AG04449 (cell line): ENCODE measurements at regions not wholly inside any gene's neighbourhood (a gene's known extent, or its start where the extent isn't known, plus 50 kb on each side); places are given as distances from the start of the nearest gene placed in this dataset.

ENCODE experiments used
- CTCF ChIA-PET: fragments of 350-600 bp; formaldehyde crosslinking; extraction: SDS; loops from one replicate; lab custom pipeline; 2021; ENCODE audit warnings: antibody characterized with exemption; lab: Yijun Ruan, JAX
- POLR2A ChIA-PET: fragments of 400-600, 350-600 bp; formaldehyde crosslinking; extraction: SDS; loops from one replicate; lab custom pipeline; 2020; ENCODE audit warnings: antibody characterized with exemption, inconsistent platforms; lab: Yijun Ruan, JAX
- DNase-seq: peaks from one replicate; pipeline ENCODE4 v3.0.0-alpha.2; 2010; ENCODE audit warnings: low read depth, low spot score
- H3K4me3 ChIP-seq: 2 replicates; pipeline ENCODE4 v1.5.1; 2011; ENCODE audit warnings: low read depth, mild to moderate bottlenecking, control low read depth, low read length
- TF ChIP-seq, protein P1 (sequence below): IDR thresholded peaks from one replicate; pipeline ENCODE4 v1.5.1; 2011; ENCODE audit warnings: mild to moderate bottlenecking, moderate library complexity, low read length, control low read depth, inconsistent platforms; ENCODE audit not compliant: insufficient read depth; ENCODE audit errors: missing control alignments

DNA sequence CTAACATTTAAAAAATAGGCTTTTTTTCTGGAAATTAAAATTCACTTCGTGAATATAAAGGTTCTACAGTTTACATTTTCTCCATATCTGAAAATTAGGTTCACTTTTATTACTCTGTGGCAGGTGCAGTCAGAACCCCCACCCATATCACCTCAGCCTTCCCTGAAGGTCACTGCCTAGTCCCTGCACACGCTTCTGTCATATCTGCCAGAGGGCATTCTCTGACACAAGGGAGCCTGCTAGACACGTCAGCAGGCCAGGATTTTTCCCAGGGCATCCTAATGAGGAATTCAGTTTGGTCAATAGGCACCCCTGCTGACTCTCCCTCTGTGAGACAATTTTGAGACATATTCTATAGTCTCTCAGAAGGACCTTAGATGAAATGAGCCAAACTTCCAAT lies 475.7 kb upstream of the PKDCC start:
- POLR2A ChIA-PET: no interaction called here
- CTCF ChIA-PET: no interaction called here
- H3K4me3 ChIP-seq: no peak overlapping the region
- TF ChIP-seq, protein P1, sequence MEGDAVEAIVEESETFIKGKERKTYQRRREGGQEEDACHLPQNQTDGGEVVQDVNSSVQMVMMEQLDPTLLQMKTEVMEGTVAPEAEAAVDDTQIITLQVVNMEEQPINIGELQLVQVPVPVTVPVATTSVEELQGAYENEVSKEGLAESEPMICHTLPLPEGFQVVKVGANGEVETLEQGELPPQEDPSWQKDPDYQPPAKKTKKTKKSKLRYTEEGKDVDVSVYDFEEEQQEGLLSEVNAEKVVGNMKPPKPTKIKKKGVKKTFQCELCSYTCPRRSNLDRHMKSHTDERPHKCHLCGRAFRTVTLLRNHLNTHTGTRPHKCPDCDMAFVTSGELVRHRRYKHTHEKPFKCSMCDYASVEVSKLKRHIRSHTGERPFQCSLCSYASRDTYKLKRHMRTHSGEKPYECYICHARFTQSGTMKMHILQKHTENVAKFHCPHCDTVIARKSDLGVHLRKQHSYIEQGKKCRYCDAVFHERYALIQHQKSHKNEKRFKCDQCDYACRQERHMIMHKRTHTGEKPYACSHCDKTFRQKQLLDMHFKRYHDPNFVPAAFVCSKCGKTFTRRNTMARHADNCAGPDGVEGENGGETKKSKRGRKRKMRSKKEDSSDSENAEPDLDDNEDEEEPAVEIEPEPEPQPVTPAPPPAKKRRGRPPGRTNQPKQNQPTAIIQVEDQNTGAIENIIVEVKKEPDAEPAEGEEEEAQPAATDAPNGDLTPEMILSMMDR: no peak
- DNase-seq: no peak

DNA sequence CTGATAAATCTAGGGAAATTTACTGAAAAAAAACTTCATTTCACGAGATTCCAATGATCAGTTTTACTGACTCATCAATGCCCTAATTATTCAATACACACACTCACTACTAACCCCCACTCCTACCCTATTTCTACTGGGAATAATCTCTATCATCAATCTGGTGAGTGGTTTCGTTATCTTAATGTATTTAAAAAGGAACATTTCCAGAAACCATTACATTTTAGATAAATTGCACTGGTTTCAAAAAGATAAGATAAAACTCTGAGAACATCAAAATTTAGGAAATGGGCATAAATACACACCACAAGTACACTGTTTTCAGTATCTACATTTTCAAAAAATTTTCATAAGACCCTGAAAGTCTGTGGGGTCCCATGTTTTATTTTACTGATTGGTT lies 471.4 kb upstream of the PKDCC start:
- DNase-seq: no peak
- H3K4me3 ChIP-seq: no peak overlapping the region
- CTCF ChIA-PET: no interaction called here
- POLR2A ChIA-PET: no interaction called here
- TF ChIP-seq, protein P1: no peak

DNA sequence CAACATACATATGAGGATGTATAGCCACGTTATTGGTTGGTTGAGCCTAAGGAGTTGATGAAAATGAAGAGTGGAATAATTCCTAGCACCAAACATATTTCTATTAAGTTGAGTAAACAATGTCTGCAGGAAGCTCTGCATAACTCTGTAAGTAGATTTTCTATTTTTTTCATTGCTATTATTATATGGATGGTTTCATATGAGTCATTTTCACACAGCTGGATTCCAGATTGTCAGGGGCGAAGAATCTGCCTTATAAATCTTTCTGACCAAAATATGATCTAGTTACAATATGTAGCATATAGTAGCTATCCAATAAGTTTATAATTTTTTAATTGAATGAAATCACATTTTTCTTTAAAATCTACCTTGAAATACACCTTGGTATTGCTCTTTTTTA lies 468.0 kb upstream of the PKDCC start:
- CTCF ChIA-PET: interaction anchor here (1.4 kb wide), 1 partner anchor 16 kb away, joined by 3 read pairs; no protein-coding TSS in a partner anchor
- DNase-seq: no peak
- TF ChIP-seq, protein P1: no peak
- no peak overlapping the region for H3K4me3 ChIP-seq
- POLR2A ChIA-PET: no interaction called here

DNA sequence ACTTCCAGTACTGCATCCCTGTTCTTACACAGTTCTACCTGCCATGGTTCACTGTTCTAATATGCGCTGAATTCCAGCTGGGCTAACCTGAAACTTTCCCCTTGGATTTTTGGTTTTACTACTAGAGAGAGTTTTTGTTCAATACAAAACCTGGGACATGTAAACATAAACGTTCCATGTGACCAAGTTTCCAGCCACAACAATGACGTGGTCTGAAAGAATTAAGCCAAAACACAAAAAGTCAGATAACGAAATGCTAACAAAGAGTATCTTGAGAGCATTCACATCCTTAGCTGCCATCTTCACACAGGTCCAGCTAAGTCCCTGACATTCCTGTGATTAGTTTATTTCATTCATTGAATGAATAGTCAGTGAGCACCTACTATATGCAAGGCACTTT lies 467.0 kb upstream of the PKDCC start:
- CTCF ChIA-PET: no interaction called here

DNA sequence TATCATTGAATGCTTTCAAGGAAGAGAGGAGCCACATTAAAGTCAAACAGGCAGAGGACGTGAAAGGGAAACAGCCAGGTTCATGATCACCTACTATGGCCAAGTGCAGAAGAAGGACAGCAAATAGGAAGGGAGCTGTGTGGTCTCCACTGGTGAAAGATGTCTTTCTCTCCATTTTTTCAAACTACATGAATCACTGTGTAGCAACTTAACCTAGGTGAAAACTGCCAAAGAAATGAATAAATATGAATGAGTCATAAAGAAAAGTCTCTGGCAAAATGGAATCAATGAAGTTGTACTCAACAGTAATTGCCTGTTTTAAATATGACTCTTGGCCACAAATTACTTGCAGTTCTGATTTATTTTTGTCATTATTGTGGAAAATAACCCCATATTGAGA lies 452.6 kb upstream of the PKDCC start:
- CTCF ChIA-PET: no interaction called here
- DNase-seq: no peak
- no peak overlapping the region for H3K4me3 ChIP-seq
- POLR2A ChIA-PET: no interaction called here
- TF ChIP-seq, protein P1: no peak

More for the DNA sequence above, 467.0 kb upstream of the PKDCC start:
- no peak for DNase-seq
- TF ChIP-seq, protein P1: no peak
- H3K4me3 ChIP-seq: no peak overlapping the region
- POLR2A ChIA-PET: no interaction called here

DNA sequence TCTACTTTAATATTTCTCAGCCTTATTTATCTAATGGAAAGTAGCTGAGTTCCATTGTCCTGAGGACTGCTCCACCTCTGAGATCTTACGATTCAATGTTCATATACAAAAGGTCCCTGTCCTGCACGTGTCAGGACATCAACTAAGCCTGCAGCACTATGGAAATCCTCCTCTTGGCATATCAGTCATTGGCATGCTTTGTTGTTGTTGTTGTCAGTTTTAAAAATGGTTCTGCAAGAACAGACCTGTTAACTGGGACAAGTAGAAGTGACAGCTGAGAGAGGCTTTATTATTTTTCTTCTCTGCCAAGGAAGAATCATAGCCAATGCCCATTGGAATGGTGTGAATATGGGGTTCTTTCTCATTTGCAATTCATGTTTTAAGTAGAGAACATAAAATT lies 450.1 kb upstream of the PKDCC start:
- ChIA-PET CTCF (no interaction called here), POLR2A (no interaction called here)
- H3K4me3 ChIP-seq: no peak overlapping the region
- DNase-seq: no peak
- TF ChIP-seq, protein P1: no peak
